ENCODE measurements at regions not wholly inside any gene's neighbourhood (a gene's known extent, or its start where the extent isn't known, plus 50 kb on each side); places are given as distances from the start of the nearest gene placed in this dataset.

GRCh38 chr7:96838481-96838880 lies 128.8 kb upstream of the SEM1 start:
- no peak overlapping the region for H3K4me3 ChIP-seq
- H3K4me1 ChIP-seq: no peaks in the 10 kb centered on the region
- H3K27me3 ChIP-seq: no peaks in the 10 kb centered on the region
- TF ChIP-seq, protein P1, sequence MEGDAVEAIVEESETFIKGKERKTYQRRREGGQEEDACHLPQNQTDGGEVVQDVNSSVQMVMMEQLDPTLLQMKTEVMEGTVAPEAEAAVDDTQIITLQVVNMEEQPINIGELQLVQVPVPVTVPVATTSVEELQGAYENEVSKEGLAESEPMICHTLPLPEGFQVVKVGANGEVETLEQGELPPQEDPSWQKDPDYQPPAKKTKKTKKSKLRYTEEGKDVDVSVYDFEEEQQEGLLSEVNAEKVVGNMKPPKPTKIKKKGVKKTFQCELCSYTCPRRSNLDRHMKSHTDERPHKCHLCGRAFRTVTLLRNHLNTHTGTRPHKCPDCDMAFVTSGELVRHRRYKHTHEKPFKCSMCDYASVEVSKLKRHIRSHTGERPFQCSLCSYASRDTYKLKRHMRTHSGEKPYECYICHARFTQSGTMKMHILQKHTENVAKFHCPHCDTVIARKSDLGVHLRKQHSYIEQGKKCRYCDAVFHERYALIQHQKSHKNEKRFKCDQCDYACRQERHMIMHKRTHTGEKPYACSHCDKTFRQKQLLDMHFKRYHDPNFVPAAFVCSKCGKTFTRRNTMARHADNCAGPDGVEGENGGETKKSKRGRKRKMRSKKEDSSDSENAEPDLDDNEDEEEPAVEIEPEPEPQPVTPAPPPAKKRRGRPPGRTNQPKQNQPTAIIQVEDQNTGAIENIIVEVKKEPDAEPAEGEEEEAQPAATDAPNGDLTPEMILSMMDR (IDR thresholded peaks at IDR 0.05): no peak
- TF ChIP-seq POLR2A (IDR thresholded peaks at IDR 0.05): no peak
- no peak for DNase-seq
- H3K27ac ChIP-seq: no peak overlapping the region
- H3K36me3 ChIP-seq: no peaks in the 10 kb centered on the region
- intact Hi-C loops (cut with DNase I; ENCODE audit: low total_unique reads): no loop called here
- no peaks in the 10 kb centered on the region for H3K9me3 ChIP-seq

- no peaks in the 10 kb centered on the region for H3K36me3 ChIP-seq
- no peaks in the 10 kb centered on the region for H3K9me3 ChIP-seq
- H3K27ac ChIP-seq: no peak overlapping the region
- DNase-seq: no peak
- no peaks in the 10 kb centered on the region for H3K4me1 ChIP-seq
- no peak overlapping the region for H3K4me3 ChIP-seq
- H3K27me3 ChIP-seq: no peaks in the 10 kb centered on the region
- intact Hi-C loops (cut with DNase I; ENCODE audit: low total_unique reads): no loop called here
- TF ChIP-seq POLR2A (IDR thresholded peaks at IDR 0.05): no peak
Measured at GRCh38 chr7:96855139-96855538, 145.5 kb upstream of the SEM1 start.

GRCh38 chr7:96855691-96856090 lies 146.0 kb upstream of the SEM1 start:
- Histone ChIP-seq H3K9me3 (no peaks in the 10 kb centered on the region), H3K27me3 (no peaks in the 10 kb centered on the region), H3K4me1 (no peaks in the 10 kb centered on the region), H3K27ac (no peak overlapping the region), H3K4me3 (no peak overlapping the region), H3K36me3 (no peaks in the 10 kb centered on the region)
- intact Hi-C loops (cut with DNase I; ENCODE audit: low total_unique reads): no loop called here
- TF ChIP-seq, protein P1 (IDR thresholded peaks at IDR 0.05): no peak
- TF ChIP-seq POLR2A (IDR thresholded peaks at IDR 0.05): no peak
- no peak for DNase-seq

GRCh38 chr7:96869538-96869937 lies 135.8 kb upstream of the DLX6 start:
- Histone ChIP-seq H3K36me3 (no peaks in the 10 kb centered on the region), H3K4me3 (no peak overlapping the region), H3K27me3 (no peaks in the 10 kb centered on the region), H3K9me3 (no peaks in the 10 kb centered on the region), H3K4me1 (no peaks in the 10 kb centered on the region), H3K27ac (no peak overlapping the region)
- no peak for DNase-seq
- TF ChIP-seq, protein P1 (IDR thresholded peaks at IDR 0.05): no peak
- TF ChIP-seq POLR2A (IDR thresholded peaks at IDR 0.05): no peak
- intact Hi-C loops (cut with DNase I; ENCODE audit: low total_unique reads): no loop called here

DNA sequence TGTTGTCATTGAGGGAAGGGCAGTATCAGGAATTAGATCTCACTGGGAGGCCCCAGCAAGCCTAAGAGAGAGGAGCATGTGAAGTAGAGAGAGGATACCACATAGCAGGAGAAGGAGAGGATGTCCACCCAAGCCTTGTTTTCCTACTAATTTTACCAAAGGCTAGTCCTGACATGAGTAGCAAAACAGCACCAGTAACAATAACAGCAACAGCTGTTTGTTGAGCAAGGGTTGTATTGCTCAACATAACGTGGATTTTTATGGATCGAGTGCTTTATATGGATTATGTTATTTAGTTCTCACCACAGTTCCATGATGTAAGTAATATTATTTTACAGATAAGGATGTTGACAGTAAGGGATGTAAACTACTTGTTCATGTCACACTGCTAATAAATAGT lies 135.2 kb upstream of the DLX6 start:
- no peak for DNase-seq
- intact Hi-C loops (cut with DNase I; ENCODE audit: low total_unique reads): no loop called here

More for the DNA sequence above, 135.2 kb upstream of the DLX6 start:
- no peaks in the 10 kb centered on the region for H3K9me3 ChIP-seq
- no peaks in the 10 kb centered on the region for H3K27me3 ChIP-seq
- no peaks in the 10 kb centered on the region for H3K4me1 ChIP-seq
- H3K36me3 ChIP-seq: no peaks in the 10 kb centered on the region
- TF ChIP-seq, protein P1 (IDR thresholded peaks at IDR 0.05): no peak
- no peak for TF ChIP-seq POLR2A (IDR thresholded peaks at IDR 0.05)
- H3K4me3 ChIP-seq: no peak overlapping the region
- H3K27ac ChIP-seq: no peak overlapping the region
